Pancreas (tissue), 10 donors: ENCODE measurements at regions not wholly inside any gene's neighbourhood (a gene's known extent, or its start where the extent isn't known, plus 50 kb on each side); places are given as distances from the start of the nearest gene placed in this dataset.

ENCODE experiments used
- ATAC-seq, 4 donors: fragments of 200-7000 bp; cut with Tn5 transposase; one replicate each; pipeline versions ENCODE4 v1.8.0 to v1.9.1; 2020; ENCODE audit warnings: mild to moderate bottlenecking in 4 of 4, moderate library complexity in 4 of 4
- DNase-seq, 6 donors: peaks; one replicate each; pipeline ENCODE4 v3.0.0-alpha.2; 2020
- FAIRE-seq: peaks from 2 replicates; lab custom pipeline; 2012; peaks lifted over from hg19 to GRCh38; lab: Jason Lieb, UNC
- H3K27ac ChIP-seq, 4 donors: fragments of 200-600 bp; sonication (generic); 1 replicate in 3 of 4; 2 replicates in 1 of 4; pipeline versions ENCODE4 v1.5.0 to v1.8.0; 2020
- H3K27me3 ChIP-seq, 4 donors: fragments of 200-600 bp; one replicate each; pipeline ENCODE4 v1.8.0; 2021
- H3K36me3 ChIP-seq, 3 donors: fragments of 200-600 bp; sonication (generic) in 1 of 3; one replicate each; pipeline versions ENCODE4 v1.5.0 to v1.8.0; 2020 to 2021
- H3K4me1 ChIP-seq, 3 donors: fragments of 200-600 bp; one replicate each; pipeline ENCODE4 v1.8.0; 2021
- H3K4me3 ChIP-seq, 4 donors: fragments of 200-600 bp; sonication (generic) in 2 of 4; one replicate each; pipeline versions ENCODE4 v1.5.0 to v1.8.0; 2020 to 2021
- H3K9me3 ChIP-seq, 4 donors: fragments of 200-600 bp; one replicate each; pipeline ENCODE4 v1.8.0; 2021
- CTCF ChIP-seq, 4 donors: fragments of 200-600 bp; sonication (generic) in 3 of 4; IDR thresholded peaks; one replicate each; pipeline versions ENCODE4 v1.5.0 to v1.8.0; 2021; ENCODE audit warnings: antibody characterized with exemption in 4 of 4
- WGBS, 2 donors: extraction: QIAGEN DNeasy Blood & Tissue Kit; methylation state at CpG; one replicate each; pipeline ENCODE4 v1.1.7; 2013; 5-methylcytosine and 5-hydroxymethylcytosine counted together
- intact Hi-C, 3 donors: fragments of 100-400 bp; cut with DNase I; formaldehyde crosslinking; loops; one replicate each; pipeline versions ENCODE4 v1.11.1 to v1.14.2; 2022
- donor health status: healthy with polysubstance abuse.
- donor health status: DM: no; HTN: no; CAD: no; lungs with moderate emphysema.
- donor health status: DM: no; HTN: no; CAD: no.
- donor health status: control.
- donor health status: control.
- donor health status: Bipolar disorder and iron deficiency.
- donor health status: DM: yes; HTN: yes; CAD: no.
- donor health status: DM: no; HTN: no; CAD: no.
- donor health status: DM: no; HTN: no; CAD: no.
- donor health status: DM: yes; HTN: yes; CAD: no.

DNA sequence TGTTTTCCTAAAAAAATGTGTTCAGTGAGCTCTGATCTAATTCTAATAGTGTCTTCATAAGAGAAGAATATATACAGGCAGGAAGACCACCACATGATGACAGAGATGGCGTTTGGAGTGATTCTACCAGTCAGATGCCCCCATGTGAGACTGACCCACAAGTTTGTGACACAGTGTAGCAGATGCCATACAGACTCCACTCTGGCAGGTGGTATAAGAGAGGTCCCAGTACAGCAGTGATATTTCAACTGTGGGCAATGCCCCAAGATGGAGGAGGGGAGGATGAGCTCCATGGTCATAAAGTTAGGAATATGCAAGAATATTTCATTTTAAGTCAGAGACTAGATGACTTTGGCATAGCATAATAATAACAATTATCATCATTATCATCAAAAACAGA is 1022.6 kb downstream of the KCNMA1 start:
- Histone ChIP-seq H3K4me1 (no peaks in the 10 kb centered on the region), H3K9me3 (no peaks in the 10 kb centered on the region), H3K27ac (no peak overlapping the region), H3K27me3 (no peaks in the 10 kb centered on the region), H3K4me3 (no peak overlapping the region), H3K36me3 (no peaks in the 10 kb centered on the region)
- DNase-seq (no peak), ATAC-seq (no peak), FAIRE-seq (no peak)
- WGBS, 2 donors = 90 to 100% methylated on average over 1 of the region's 1 CpG
- TF ChIP-seq CTCF (IDR thresholded peaks at IDR 0.05) = no peak
- intact Hi-C loops = no loop called here
